Liver (tissue), 8 donors: ENCODE measurements at regions not wholly inside any gene's neighbourhood (a gene's known extent, or its start where the extent isn't known, plus 50 kb on each side); places are given as distances from the start of the nearest gene placed in this dataset.

Source experiments
- DNase-seq: peaks from one replicate; pipeline ENCODE4 v3.0.0-alpha.2; 2017; ENCODE audit warnings: low spot score
- H3K27ac ChIP-seq, 2 donors: one replicate each; pipeline ENCODE4 v1.7.0; 2013; ENCODE audit warnings: inconsistent platforms in 2 of 2, low read length in 2 of 2, control low read depth in 1 of 2, low read depth in 1 of 2, mild to moderate bottlenecking in 1 of 2
- H3K27me3 ChIP-seq, 4 donors: one replicate each; pipeline versions ENCODE4 v1.6.1 to v1.7.0; 2013; ENCODE audit warnings: low read length in 3 of 4, inconsistent platforms in 1 of 4, mild to moderate bottlenecking in 1 of 4, moderate library complexity in 1 of 4; ENCODE audit not compliant: control insufficient read depth in 4 of 4, insufficient read depth in 4 of 4
- H3K36me3 ChIP-seq, 4 donors: one replicate each; pipeline versions ENCODE4 v1.6.1 to v1.7.0; 2013; ENCODE audit warnings: low read length in 3 of 4, mild to moderate bottlenecking in 3 of 4, low read depth in 1 of 4, moderate library complexity in 1 of 4; ENCODE audit not compliant: control insufficient read depth in 4 of 4, insufficient read depth in 3 of 4
- H3K4me1 ChIP-seq, 4 donors: one replicate each; pipeline versions ENCODE4 v1.6.1 to v1.7.0; 2013; ENCODE audit warnings: low read length in 3 of 4, mild to moderate bottlenecking in 3 of 4, moderate library complexity in 1 of 4; ENCODE audit not compliant: control insufficient read depth in 4 of 4, insufficient read depth in 4 of 4
- H3K4me3 ChIP-seq, 3 donors: one replicate each; pipeline versions ENCODE4 v1.6.1 to v1.7.0; 2013; ENCODE audit warnings: low read length in 3 of 3, control low read depth in 1 of 3, low read depth in 1 of 3, mild to moderate bottlenecking in 1 of 3
- H3K9ac ChIP-seq, 2 donors: one replicate each; pipeline ENCODE4 v1.7.0; 2013; ENCODE audit warnings: low read length in 2 of 2, mild to moderate bottlenecking in 2 of 2, moderate library complexity in 2 of 2, control low read depth in 1 of 2, low read depth in 1 of 2
- H3K9me3 ChIP-seq, 4 donors: one replicate each; pipeline versions ENCODE4 v1.6.1 to v1.7.0; 2013; ENCODE audit warnings: low read length in 3 of 4; ENCODE audit not compliant: control insufficient read depth in 4 of 4
- EGR1 ChIP-seq, 2 donors: IDR thresholded peaks; 2 replicates each; pipeline ENCODE4 v1.6.1; 2016 to 2018; ENCODE audit warnings: antibody characterized with exemption in 2 of 2, low read depth in 2 of 2
- FOXA1 ChIP-seq: IDR thresholded peaks from 2 replicates; pipeline ENCODE4 v1.6.1; 2016; ENCODE audit warnings: antibody characterized with exemption
- FOXA2 ChIP-seq: IDR thresholded peaks from 2 replicates; pipeline ENCODE4 v1.6.1; 2016; ENCODE audit warnings: antibody characterized with exemption
- HNF4A ChIP-seq, 2 donors: conservative IDR thresholded peaks; 2 replicates each; pipeline ENCODE4 v1.6.1; 2016; ENCODE audit warnings: antibody characterized with exemption in 2 of 2, mild to moderate bottlenecking in 2 of 2
- RXRA ChIP-seq, 2 donors: IDR thresholded peaks; 2 replicates each; pipeline ENCODE4 v1.6.1; 2017 to 2018; ENCODE audit warnings: antibody characterized with exemption in 2 of 2, mild to moderate bottlenecking in 1 of 2
- SP1 ChIP-seq: IDR thresholded peaks from 2 replicates; pipeline ENCODE4 v1.6.1; 2018; ENCODE audit warnings: antibody characterized with exemption, mild to moderate bottlenecking
- WGBS: extraction: QIAGEN DNeasy Blood & Tissue Kit; methylation state at CpG from one replicate; pipeline ENCODE4 v1.1.7; 2013; 5-methylcytosine and 5-hydroxymethylcytosine counted together
- TF ChIP-seq, protein P1 (sequence below): IDR thresholded peaks from 2 replicates; pipeline ENCODE4 v1.6.1; 2016; ENCODE audit warnings: antibody characterized with exemption
- TF ChIP-seq, protein P2 (sequence below): fragments of 150-350 bp; IDR thresholded peaks from 2 replicates; pipeline ENCODE4 v1.5.1; 2017; ENCODE audit warnings: improper control_type of control experiment, low read depth, low read length; ENCODE audit not compliant: missing input control
- TF ChIP-seq, protein P3 (sequence below): IDR thresholded peaks from 2 replicates; pipeline ENCODE4 v1.6.1; 2016; ENCODE audit warnings: antibody characterized with exemption
- TF ChIP-seq, protein P4 (sequence below): IDR thresholded peaks from 2 replicates; pipeline ENCODE4 v1.6.1; 2016; ENCODE audit warnings: antibody characterized with exemption
- TF ChIP-seq, protein P5 (sequence below): IDR thresholded peaks from 2 replicates; pipeline ENCODE4 v1.6.1; 2016; ENCODE audit warnings: antibody characterized with exemption, mild to moderate bottlenecking
- donor health status: healthy.
- donor health status: healthy.
- donor health status: healthy.
- donor health status: healthy.
- donor health status: healthy.

DNA sequence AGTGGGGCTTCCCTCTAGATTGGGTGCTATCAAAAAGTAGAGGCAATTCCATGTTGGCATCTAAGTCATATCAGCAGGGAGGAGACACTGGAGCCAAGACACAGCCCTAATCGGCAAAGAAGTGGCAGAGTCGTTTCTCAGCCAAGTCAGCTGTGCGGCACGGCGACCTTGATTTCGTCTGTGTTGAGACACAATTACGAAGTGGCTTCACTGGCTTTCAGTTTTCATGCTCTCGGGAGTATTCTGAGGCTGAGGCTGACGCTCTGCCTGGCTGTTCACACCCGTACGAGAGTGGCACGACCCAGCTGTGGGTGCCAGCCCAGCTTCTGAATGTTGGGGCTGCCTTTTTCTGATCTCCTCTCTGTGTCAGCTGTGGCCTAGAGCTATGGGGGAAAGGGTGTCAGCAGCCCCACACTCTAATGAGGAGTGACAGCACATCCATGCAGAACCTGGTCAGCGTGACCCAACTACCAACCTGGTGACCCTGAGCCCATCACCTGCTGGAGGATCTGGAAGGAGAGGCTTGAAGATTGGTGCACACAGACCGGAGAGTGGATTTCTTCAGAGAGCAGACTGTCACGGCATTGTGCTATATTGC lies 105.7 kb upstream of the TMEM45B start:
- H3K27me3 ChIP-seq, result no peaks in the 10 kb centered on the region
- H3K4me1 ChIP-seq, result peaks cover 0 to 4% (median 0%) of the 10 kb centered on the region in 4 donors
- TF ChIP-seq, protein P1, sequence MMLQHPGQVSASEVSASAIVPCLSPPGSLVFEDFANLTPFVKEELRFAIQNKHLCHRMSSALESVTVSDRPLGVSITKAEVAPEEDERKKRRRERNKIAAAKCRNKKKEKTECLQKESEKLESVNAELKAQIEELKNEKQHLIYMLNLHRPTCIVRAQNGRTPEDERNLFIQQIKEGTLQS, result no peak
- no peak for TF ChIP-seq SP1
- TF ChIP-seq, protein P2, sequence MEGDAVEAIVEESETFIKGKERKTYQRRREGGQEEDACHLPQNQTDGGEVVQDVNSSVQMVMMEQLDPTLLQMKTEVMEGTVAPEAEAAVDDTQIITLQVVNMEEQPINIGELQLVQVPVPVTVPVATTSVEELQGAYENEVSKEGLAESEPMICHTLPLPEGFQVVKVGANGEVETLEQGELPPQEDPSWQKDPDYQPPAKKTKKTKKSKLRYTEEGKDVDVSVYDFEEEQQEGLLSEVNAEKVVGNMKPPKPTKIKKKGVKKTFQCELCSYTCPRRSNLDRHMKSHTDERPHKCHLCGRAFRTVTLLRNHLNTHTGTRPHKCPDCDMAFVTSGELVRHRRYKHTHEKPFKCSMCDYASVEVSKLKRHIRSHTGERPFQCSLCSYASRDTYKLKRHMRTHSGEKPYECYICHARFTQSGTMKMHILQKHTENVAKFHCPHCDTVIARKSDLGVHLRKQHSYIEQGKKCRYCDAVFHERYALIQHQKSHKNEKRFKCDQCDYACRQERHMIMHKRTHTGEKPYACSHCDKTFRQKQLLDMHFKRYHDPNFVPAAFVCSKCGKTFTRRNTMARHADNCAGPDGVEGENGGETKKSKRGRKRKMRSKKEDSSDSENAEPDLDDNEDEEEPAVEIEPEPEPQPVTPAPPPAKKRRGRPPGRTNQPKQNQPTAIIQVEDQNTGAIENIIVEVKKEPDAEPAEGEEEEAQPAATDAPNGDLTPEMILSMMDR, result no peak
- no peak for TF ChIP-seq RXRA (IDR thresholded peaks at IDR 0.05)
- TF ChIP-seq FOXA2, result no peak
- TF ChIP-seq, protein P3, sequence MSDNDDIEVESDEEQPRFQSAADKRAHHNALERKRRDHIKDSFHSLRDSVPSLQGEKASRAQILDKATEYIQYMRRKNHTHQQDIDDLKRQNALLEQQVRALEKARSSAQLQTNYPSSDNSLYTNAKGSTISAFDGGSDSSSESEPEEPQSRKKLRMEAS, result no peak
- TF ChIP-seq HNF4A (conservative IDR thresholded peaks at IDR 0.05), result no peak
- TF ChIP-seq, protein P4, sequence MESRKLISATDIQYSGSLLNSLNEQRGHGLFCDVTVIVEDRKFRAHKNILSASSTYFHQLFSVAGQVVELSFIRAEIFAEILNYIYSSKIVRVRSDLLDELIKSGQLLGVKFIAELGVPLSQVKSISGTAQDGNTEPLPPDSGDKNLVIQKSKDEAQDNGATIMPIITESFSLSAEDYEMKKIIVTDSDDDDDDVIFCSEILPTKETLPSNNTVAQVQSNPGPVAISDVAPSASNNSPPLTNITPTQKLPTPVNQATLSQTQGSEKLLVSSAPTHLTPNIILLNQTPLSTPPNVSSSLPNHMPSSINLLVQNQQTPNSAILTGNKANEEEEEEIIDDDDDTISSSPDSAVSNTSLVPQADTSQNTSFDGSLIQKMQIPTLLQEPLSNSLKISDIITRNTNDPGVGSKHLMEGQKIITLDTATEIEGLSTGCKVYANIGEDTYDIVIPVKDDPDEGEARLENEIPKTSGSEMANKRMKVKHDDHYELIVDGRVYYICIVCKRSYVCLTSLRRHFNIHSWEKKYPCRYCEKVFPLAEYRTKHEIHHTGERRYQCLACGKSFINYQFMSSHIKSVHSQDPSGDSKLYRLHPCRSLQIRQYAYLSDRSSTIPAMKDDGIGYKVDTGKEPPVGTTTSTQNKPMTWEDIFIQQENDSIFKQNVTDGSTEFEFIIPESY, result no peak
- no peak for TF ChIP-seq FOXA1
- no peak overlapping the region for H3K9ac ChIP-seq
- WGBS, result 87% methylated on average over 15 of the region's 15 CpGs
- no peak for DNase-seq
- H3K9me3 ChIP-seq, result peaks cover 0 to 6% (median 0%) of the 10 kb centered on the region in 4 donors
- no peak overlapping the region for H3K4me3 ChIP-seq
- H3K36me3 ChIP-seq, result no peaks in the 10 kb centered on the region
- no peak overlapping the region for H3K27ac ChIP-seq

DNA sequence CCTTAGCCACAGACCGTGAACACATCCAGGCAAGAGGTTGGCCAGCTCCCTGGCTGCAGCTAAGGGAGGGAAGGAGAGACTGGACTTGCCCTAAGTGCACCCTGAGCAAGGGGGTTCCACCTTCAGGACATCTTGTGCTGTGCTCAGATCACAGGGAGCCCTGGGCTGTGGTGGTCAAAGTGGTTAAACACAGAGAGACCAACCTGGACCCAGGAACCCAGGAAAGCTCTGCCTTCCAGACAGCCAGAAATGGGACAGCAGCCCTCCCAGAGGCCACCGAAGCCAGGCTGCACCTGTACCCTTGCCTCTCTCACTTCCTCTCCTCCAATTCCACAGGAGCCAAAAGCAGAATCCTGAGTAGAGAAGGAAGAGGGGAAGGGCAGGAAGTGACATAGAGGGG lies 105.2 kb upstream of the TMEM45B start:
- Histone ChIP-seq H3K9ac (no peak overlapping the region), H3K27ac (no peak overlapping the region), H3K9me3 (peaks cover 0 to 6% (median 0%) of the 10 kb centered on the region in 4 donors), H3K4me1 (peaks cover 0 to 4% (median 0%) of the 10 kb centered on the region in 4 donors), H3K36me3 (no peaks in the 10 kb centered on the region), H3K27me3 (no peaks in the 10 kb centered on the region), H3K4me3 (no peak overlapping the region)
- no peak for DNase-seq
- TF ChIP-seq FOXA2 (no peak), RXRA (IDR thresholded peaks at IDR 0.05) (no peak), HNF4A (conservative IDR thresholded peaks at IDR 0.05) (no peak), FOXA1 (no peak), EGR1 (IDR thresholded peaks at IDR 0.05; ENCODE audit: low read depth in 2 of 2) (no peak), SP1 (no peak)
- TF ChIP-seq, protein P5, sequence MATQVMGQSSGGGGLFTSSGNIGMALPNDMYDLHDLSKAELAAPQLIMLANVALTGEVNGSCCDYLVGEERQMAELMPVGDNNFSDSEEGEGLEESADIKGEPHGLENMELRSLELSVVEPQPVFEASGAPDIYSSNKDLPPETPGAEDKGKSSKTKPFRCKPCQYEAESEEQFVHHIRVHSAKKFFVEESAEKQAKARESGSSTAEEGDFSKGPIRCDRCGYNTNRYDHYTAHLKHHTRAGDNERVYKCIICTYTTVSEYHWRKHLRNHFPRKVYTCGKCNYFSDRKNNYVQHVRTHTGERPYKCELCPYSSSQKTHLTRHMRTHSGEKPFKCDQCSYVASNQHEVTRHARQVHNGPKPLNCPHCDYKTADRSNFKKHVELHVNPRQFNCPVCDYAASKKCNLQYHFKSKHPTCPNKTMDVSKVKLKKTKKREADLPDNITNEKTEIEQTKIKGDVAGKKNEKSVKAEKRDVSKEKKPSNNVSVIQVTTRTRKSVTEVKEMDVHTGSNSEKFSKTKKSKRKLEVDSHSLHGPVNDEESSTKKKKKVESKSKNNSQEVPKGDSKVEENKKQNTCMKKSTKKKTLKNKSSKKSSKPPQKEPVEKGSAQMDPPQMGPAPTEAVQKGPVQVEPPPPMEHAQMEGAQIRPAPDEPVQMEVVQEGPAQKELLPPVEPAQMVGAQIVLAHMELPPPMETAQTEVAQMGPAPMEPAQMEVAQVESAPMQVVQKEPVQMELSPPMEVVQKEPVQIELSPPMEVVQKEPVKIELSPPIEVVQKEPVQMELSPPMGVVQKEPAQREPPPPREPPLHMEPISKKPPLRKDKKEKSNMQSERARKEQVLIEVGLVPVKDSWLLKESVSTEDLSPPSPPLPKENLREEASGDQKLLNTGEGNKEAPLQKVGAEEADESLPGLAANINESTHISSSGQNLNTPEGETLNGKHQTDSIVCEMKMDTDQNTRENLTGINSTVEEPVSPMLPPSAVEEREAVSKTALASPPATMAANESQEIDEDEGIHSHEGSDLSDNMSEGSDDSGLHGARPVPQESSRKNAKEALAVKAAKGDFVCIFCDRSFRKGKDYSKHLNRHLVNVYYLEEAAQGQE, result no peak
- 84% methylated on average over 2 of the region's 2 CpGs for WGBS
